ENCODE measurements at regions not wholly inside any gene's neighbourhood (a gene's known extent, or its start where the extent isn't known, plus 50 kb on each side); places are given as distances from the start of the nearest gene placed in this dataset.
A peak's percentile ranks its signal among the peaks of the same experiment; 100 is the strongest.
"Not testable (repeated sequence)": the region's sequence is repeated elsewhere in the genome, so short reads cannot be mapped to it uniquely, and the experiment has no call there.

GRCh38 chr7:81183326-81183725 lies 264.5 kb upstream of the SEMA3C start:
- ATAC-seq, result no peak
- intact Hi-C loops (cut with DNase I), result no loop called here
- DNase-seq (ENCODE audit: low spot score), result no peak

GRCh38 chr7:81182056-81182455 lies 263.2 kb upstream of the SEMA3C start:
- intact Hi-C loops (cut with DNase I); ATAC-seq; DNase-seq (ENCODE audit: low spot score): not testable (repeated sequence)

GRCh38 chr7:81181066-81181465 lies 262.2 kb upstream of the SEMA3C start:
- ATAC-seq, result no peak
- intact Hi-C loops (cut with DNase I), result no loop called here
- DNase-seq (ENCODE audit: low spot score), result no peak

- intact Hi-C loops (cut with DNase I), result no loop called here
- ATAC-seq (no peak), DNase-seq (ENCODE audit: low spot score) (no peak)
These were observed 261.7 kb upstream of the SEMA3C start for GRCh38 chr7:81180573-81180972.

- ATAC-seq (no peak), DNase-seq (ENCODE audit: low spot score) (no peak)
- intact Hi-C loops (cut with DNase I), result no loop called here
These were observed 256.6 kb upstream of the SEMA3C start for GRCh38 chr7:81175275-81175940.

- intact Hi-C loops (cut with DNase I), result no loop called here
- no peak for DNase-seq (ENCODE audit: low spot score)
- ATAC-seq, result peak; percentile 87
These were observed 255.0 kb upstream of the SEMA3C start for GRCh38 chr7:81173766-81174281.

- ATAC-seq (no peak), DNase-seq (ENCODE audit: low spot score) (no peak)
- intact Hi-C loops (cut with DNase I), result no loop called here
These were observed 251.4 kb upstream of the SEMA3C start for GRCh38 chr7:81170291-81170690.

- no peak for DNase-seq (ENCODE audit: low spot score)
- no peak for ATAC-seq
- intact Hi-C loops (cut with DNase I), result no loop called here
These were observed 249.1 kb upstream of the SEMA3C start for GRCh38 chr7:81167934-81168333.

- intact Hi-C loops (cut with DNase I), result no loop called here
- no peak for ATAC-seq
- DNase-seq (ENCODE audit: low spot score), result no peak
These were observed 246.2 kb upstream of the SEMA3C start for GRCh38 chr7:81165070-81165469.

GRCh38 chr7:81162771-81163525 lies 244.1 kb upstream of the SEMA3C start:
- DNase-seq (ENCODE audit: low spot score) (no peak), ATAC-seq (no peak)
- intact Hi-C loops (cut with DNase I), result no loop called here

GRCh38 chr7:81162234-81162633 lies 243.4 kb upstream of the SEMA3C start:
- DNase-seq (ENCODE audit: low spot score) (no peak), ATAC-seq (no peak)
- intact Hi-C loops (cut with DNase I), result no loop called here

GRCh38 chr7:81161451-81162075 lies 242.7 kb upstream of the SEMA3C start:
- intact Hi-C loops (cut with DNase I), result no loop called here
- no peak for DNase-seq (ENCODE audit: low spot score)
- peak; percentile 91 for ATAC-seq

GRCh38 chr7:81159402-81159801 lies 240.6 kb upstream of the SEMA3C start:
- ATAC-seq (no peak), DNase-seq (ENCODE audit: low spot score) (no peak)
- intact Hi-C loops (cut with DNase I), result no loop called here

GRCh38 chr7:81158189-81158588 lies 239.3 kb upstream of the SEMA3C start:
- intact Hi-C loops (cut with DNase I), result no loop called here
- DNase-seq (ENCODE audit: low spot score) (no peak), ATAC-seq (no peak)

GRCh38 chr7:81155654-81156373 lies 237.0 kb upstream of the SEMA3C start:
- DNase-seq (ENCODE audit: low spot score) (no peak), ATAC-seq (no peak)
- intact Hi-C loops (cut with DNase I), result no loop called here

- ATAC-seq, result no peak
- intact Hi-C loops (cut with DNase I), result no loop called here
- no peak for DNase-seq (ENCODE audit: low spot score)
These were observed 235.7 kb upstream of the SEMA3C start for GRCh38 chr7:81154565-81154964.

- DNase-seq (ENCODE audit: low spot score); intact Hi-C loops (cut with DNase I); ATAC-seq: not testable (repeated sequence)
These were observed 234.1 kb upstream of the SEMA3C start for GRCh38 chr7:81152925-81153324.

GRCh38 chr7:81150951-81151361 lies 232.1 kb upstream of the SEMA3C start:
- DNase-seq (ENCODE audit: low spot score) (no peak), ATAC-seq (no peak)
- intact Hi-C loops (cut with DNase I), result no loop called here

- no peak for ATAC-seq
- DNase-seq (ENCODE audit: low spot score), result no peak
- intact Hi-C loops (cut with DNase I), result no loop called here
These were observed 225.0 kb upstream of the SEMA3C start for GRCh38 chr7:81143856-81144255.

All from sciatic nerve (tissue), 2 donors.